ENCODE measurements at regions not wholly inside any gene's neighbourhood (a gene's known extent, or its start where the extent isn't known, plus 50 kb on each side); places are given as distances from the start of the nearest gene placed in this dataset.
"Not testable (repeated sequence)": the region's sequence is repeated elsewhere in the genome, so short reads cannot be mapped to it uniquely, and the experiment has no call there.

- TF ChIP-seq CTCF, POLR2A (IDR thresholded peaks at IDR 0.05): not testable (repeated sequence)
These were observed 98.9 kb upstream of the WDR44 start for GRCh38 chrX:118246961-118247360.

Measured in transverse colon (tissue), 3 donors.